ENCODE measurements at regions not wholly inside any gene's neighbourhood (a gene's known extent, or its start where the extent isn't known, plus 50 kb on each side); places are given as distances from the start of the nearest gene placed in this dataset.

- no peak overlapping the region for H4K91ac ChIP-seq (replicated peaks; ENCODE audit: insufficient read length, low read length)
- H3K14ac ChIP-seq (ENCODE audit: insufficient read length) = no peak overlapping the region
- no peak overlapping the region for H2BK120ac ChIP-seq (replicated peaks; ENCODE audit: low read depth, low read length)
- CTCF ChIA-PET (ENCODE audit: partially characterized antibody) = interaction anchor here (0.8 to 1.9 kb wide), 2 partner anchors 13 to 475 kb away, joined by 3 to 5 read pairs; no protein-coding TSS in a partner anchor
- DNase-seq (ENCODE audit: low read depth in 1 of 2, low spot score in 2 of 2) = no peak
- H3K79me1 ChIP-seq (ENCODE audit: low read depth, low read length) = no peaks in the 10 kb centered on the region
- no peaks in the 10 kb centered on the region for H3K23me2 ChIP-seq (ENCODE audit: low read depth, low read length)
- H3K27me3 ChIP-seq (replicated peaks in 1 of 4; ENCODE audit: control insufficient read depth in 3 of 4, extremely low read depth in 1 of 4, insufficient read depth in 3 of 4, low read length in 3 of 4) = no peaks in the 10 kb centered on the region
- H3K4ac ChIP-seq (replicated peaks; ENCODE audit: insufficient read length, low read depth, low read length) = no peak overlapping the region
- no peak overlapping the region for H2BK12ac ChIP-seq (ENCODE audit: low read depth, low read length)
- no peak overlapping the region for H3K4me2 ChIP-seq (ENCODE audit: insufficient read depth in 1 of 2, low read depth in 2 of 2, low read length in 2 of 2)
- H3K4me1 ChIP-seq (replicated peaks in 1 of 4; ENCODE audit: control insufficient read depth in 3 of 4, insufficient read depth in 4 of 4, low read length in 3 of 4) = no peaks in the 10 kb centered on the region
- no peak overlapping the region for H3K9ac ChIP-seq (replicated peaks in 1 of 4; ENCODE audit: extremely low read depth in 1 of 4, low read depth in 3 of 4, low read length in 3 of 4)
- no peak overlapping the region for H3K4me3 ChIP-seq (ENCODE audit: extremely low read depth in 1 of 4, insufficient read depth in 2 of 4, low read depth in 3 of 4, low read length in 4 of 4)
- no peak for FAIRE-seq
- 92% methylated on average over 5 of the region's 5 CpGs; no CpG with 5 or more reads in 1 of the 2 experiments for WGBS, 2 experiments (ENCODE audit: extremely low coverage in 1 of 2, insufficient coverage in 1 of 2, insufficient read length in 1 of 2, insufficient replicate concordance in 2 of 2, low coverage in 1 of 2, low lambda C conversion rate in 2 of 2, missing lambda C conversion rate in 1 of 2)
- no peak overlapping the region for H3K56ac ChIP-seq (replicated peaks; ENCODE audit: insufficient read length, low read depth, low read length)
- no peak overlapping the region for H3K18ac ChIP-seq (ENCODE audit: extremely low read depth, low read length)
- no peaks in the 10 kb centered on the region for H3K79me2 ChIP-seq (ENCODE audit: control insufficient read depth in 1 of 2, insufficient read depth in 2 of 2, low read length in 2 of 2)
- no peak overlapping the region for H2BK5ac ChIP-seq (ENCODE audit: low read depth, low read length)
- H2BK15ac ChIP-seq (ENCODE audit: low read length) = no peak overlapping the region
- H2AFZ ChIP-seq (ENCODE audit: low read length) = no peak overlapping the region
- no peaks in the 10 kb centered on the region for H3K9me3 ChIP-seq (ENCODE audit: insufficient read depth in 2 of 2, low read depth in 1 of 2, low read length in 1 of 2)
- POLR2A ChIA-PET (ENCODE audit: partially characterized antibody) = no interaction called here
- TF ChIP-seq SIX5 (IDR thresholded peaks at IDR 0.05; ENCODE audit: low read depth, low read length) (no peak), NRF1 (IDR thresholded peaks at IDR 0.05; ENCODE audit: low read depth, low read length) (no peak), MAX (IDR thresholded peaks at IDR 0.05) (no peak), CEBPB (IDR thresholded peaks at IDR 0.05; ENCODE audit: low read depth, low read length) (peak; percentile 71; the same call in 1 of the 2 replicates), SRF (IDR thresholded peaks at IDR 0.05; ENCODE audit: low read depth, low read length) (no peak), RBBP5 (IDR thresholded peaks at IDR 0.05; ENCODE audit: borderline replicate concordance, low read depth, low read length) (no peak), YY1 (IDR thresholded peaks at IDR 0.05; ENCODE audit: low read depth, low read length) (no peak), PHF8 (conservative IDR thresholded peaks at IDR 0.05; ENCODE audit: low read depth, low read length) (no peak)
- H4K5ac ChIP-seq (ENCODE audit: insufficient read length, low read depth, low read length) = no peak overlapping the region
- no peaks in the 10 kb centered on the region for H3K36me3 ChIP-seq (ENCODE audit: control insufficient read depth in 2 of 4, insufficient read depth in 4 of 4, low read length in 3 of 4)
- no peaks in the 10 kb centered on the region for H4K20me1 ChIP-seq (replicated peaks in 1 of 2; ENCODE audit: control insufficient read depth in 1 of 2, insufficient read depth in 2 of 2, low read length in 2 of 2)
- no peak overlapping the region for H2BK20ac ChIP-seq (ENCODE audit: low read length)
- H4K8ac ChIP-seq (ENCODE audit: extremely low read depth, insufficient read depth, low read length) = no peak overlapping the region
- no peak overlapping the region for H3K23ac ChIP-seq (ENCODE audit: insufficient read length)
- H2AK5ac ChIP-seq (ENCODE audit: low read depth, low read length) = no peak overlapping the region
- no peak overlapping the region for H3K27ac ChIP-seq (ENCODE audit: low read depth, low read length)
These were observed 528.9 kb downstream of the TMX3 start for GRCh38 chr18:68186039-68186438.
